WTC11 (cell line): ENCODE measurements at regions not wholly inside any gene's neighbourhood (a gene's known extent, or its start where the extent isn't known, plus 50 kb on each side); places are given as distances from the start of the nearest gene placed in this dataset.

ENCODE experiments used
- ATF3 ChIP-seq: sonication (generic); formaldehyde crosslinking; conservative IDR thresholded peaks from 2 replicates; pipeline ENCODE4 v1.8.1; 2022; ENCODE audit warnings: mild to moderate bottlenecking, missing genetic modification reagents
- ELF4 ChIP-seq: sonication (generic); formaldehyde crosslinking; IDR thresholded peaks from 2 replicates; pipeline ENCODE4 v1.8.1; 2022; ENCODE audit warnings: low read depth, mild to moderate bottlenecking, moderate library complexity, missing genetic modification reagents
- IRF1 ChIP-seq: sonication (generic); formaldehyde crosslinking; IDR thresholded peaks from 2 replicates; pipeline ENCODE4 v1.8.0; 2023; ENCODE audit warnings: missing genetic modification reagents
- JAZF1 ChIP-seq: fragments of 250-450 bp; sonication (Bioruptor Pico); IDR thresholded peaks from 2 replicates; pipeline ENCODE4 v1.9.0; 2021; ENCODE audit warnings: moderate library complexity, mild to moderate bottlenecking, inconsistent platforms
- MAX ChIP-seq: sonication (generic); formaldehyde crosslinking; IDR thresholded peaks from 2 replicates; pipeline ENCODE4 v1.8.0; 2022; ENCODE audit warnings: mild to moderate bottlenecking, missing genetic modification reagents
- NFATC4 ChIP-seq: fragments of 250-450 bp; sonication (Bioruptor Pico); IDR thresholded peaks from 2 replicates; pipeline ENCODE4 v1.9.0; 2021; ENCODE audit warnings: mild to moderate bottlenecking
- RELA ChIP-seq: sonication (generic); formaldehyde crosslinking; IDR thresholded peaks from 2 replicates; pipeline ENCODE4 v1.8.1; 2022; ENCODE audit warnings: missing genetic modification reagents, mild to moderate bottlenecking, borderline replicate concordance
- SP1 ChIP-seq: sonication (generic); formaldehyde crosslinking; conservative IDR thresholded peaks from 2 replicates; pipeline ENCODE4 v1.8.1; 2022; ENCODE audit warnings: missing genetic modification reagents
- TP53 ChIP-seq: sonication (generic); formaldehyde crosslinking; IDR thresholded peaks from 2 replicates; pipeline ENCODE4 v1.8.1; 2023; ENCODE audit warnings: mild to moderate bottlenecking, missing genetic modification reagents
- ZNF232 ChIP-seq: sonication (generic); formaldehyde crosslinking; IDR thresholded peaks from 2 replicates; pipeline ENCODE4 v1.8.0; 2022; ENCODE audit warnings: mild to moderate bottlenecking, missing genetic modification reagents
- TF ChIP-seq, protein P1 (sequence below): fragments of 200-600 bp; IDR thresholded peaks from 2 replicates; pipeline ENCODE4 v1.8.0; 2022; ENCODE audit warnings: antibody characterized with exemption
- TF ChIP-seq, protein P2 (sequence below): sonication (generic); formaldehyde crosslinking; IDR thresholded peaks from 2 replicates; pipeline ENCODE4 v1.8.0; 2022; ENCODE audit warnings: missing genetic modification reagents
- TF ChIP-seq, protein P3 (sequence below): sonication (generic); formaldehyde crosslinking; IDR thresholded peaks from 2 replicates; pipeline ENCODE4 v1.8.1; 2023; ENCODE audit warnings: mild to moderate bottlenecking, missing genetic modification reagents, moderate library complexity

GRCh38 chr10:29881811-29882210 lies 177.6 kb downstream of the JCAD start:
- TF ChIP-seq, protein P1, sequence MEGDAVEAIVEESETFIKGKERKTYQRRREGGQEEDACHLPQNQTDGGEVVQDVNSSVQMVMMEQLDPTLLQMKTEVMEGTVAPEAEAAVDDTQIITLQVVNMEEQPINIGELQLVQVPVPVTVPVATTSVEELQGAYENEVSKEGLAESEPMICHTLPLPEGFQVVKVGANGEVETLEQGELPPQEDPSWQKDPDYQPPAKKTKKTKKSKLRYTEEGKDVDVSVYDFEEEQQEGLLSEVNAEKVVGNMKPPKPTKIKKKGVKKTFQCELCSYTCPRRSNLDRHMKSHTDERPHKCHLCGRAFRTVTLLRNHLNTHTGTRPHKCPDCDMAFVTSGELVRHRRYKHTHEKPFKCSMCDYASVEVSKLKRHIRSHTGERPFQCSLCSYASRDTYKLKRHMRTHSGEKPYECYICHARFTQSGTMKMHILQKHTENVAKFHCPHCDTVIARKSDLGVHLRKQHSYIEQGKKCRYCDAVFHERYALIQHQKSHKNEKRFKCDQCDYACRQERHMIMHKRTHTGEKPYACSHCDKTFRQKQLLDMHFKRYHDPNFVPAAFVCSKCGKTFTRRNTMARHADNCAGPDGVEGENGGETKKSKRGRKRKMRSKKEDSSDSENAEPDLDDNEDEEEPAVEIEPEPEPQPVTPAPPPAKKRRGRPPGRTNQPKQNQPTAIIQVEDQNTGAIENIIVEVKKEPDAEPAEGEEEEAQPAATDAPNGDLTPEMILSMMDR, result no peak
- no peak for TF ChIP-seq MAX (CRISPR knock-in tag)
- no peak for TF ChIP-seq ZNF232
- TF ChIP-seq, protein P2, sequence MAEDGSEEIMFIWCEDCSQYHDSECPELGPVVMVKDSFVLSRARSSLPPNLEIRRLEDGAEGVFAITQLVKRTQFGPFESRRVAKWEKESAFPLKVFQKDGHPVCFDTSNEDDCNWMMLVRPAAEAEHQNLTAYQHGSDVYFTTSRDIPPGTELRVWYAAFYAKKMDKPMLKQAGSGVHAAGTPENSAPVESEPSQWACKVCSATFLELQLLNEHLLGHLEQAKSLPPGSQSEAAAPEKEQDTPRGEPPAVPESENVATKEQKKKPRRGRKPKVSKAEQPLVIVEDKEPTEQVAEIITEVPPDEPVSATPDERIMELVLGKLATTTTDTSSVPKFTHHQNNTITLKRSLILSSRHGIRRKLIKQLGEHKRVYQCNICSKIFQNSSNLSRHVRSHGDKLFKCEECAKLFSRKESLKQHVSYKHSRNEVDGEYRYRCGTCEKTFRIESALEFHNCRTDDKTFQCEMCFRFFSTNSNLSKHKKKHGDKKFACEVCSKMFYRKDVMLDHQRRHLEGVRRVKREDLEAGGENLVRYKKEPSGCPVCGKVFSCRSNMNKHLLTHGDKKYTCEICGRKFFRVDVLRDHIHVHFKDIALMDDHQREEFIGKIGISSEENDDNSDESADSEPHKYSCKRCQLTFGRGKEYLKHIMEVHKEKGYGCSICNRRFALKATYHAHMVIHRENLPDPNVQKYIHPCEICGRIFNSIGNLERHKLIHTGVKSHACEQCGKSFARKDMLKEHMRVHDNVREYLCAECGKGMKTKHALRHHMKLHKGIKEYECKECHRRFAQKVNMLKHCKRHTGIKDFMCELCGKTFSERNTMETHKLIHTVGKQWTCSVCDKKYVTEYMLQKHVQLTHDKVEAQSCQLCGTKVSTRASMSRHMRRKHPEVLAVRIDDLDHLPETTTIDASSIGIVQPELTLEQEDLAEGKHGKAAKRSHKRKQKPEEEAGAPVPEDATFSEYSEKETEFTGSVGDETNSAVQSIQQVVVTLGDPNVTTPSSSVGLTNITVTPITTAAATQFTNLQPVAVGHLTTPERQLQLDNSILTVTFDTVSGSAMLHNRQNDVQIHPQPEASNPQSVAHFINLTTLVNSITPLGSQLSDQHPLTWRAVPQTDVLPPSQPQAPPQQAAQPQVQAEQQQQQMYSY (CRISPR knock-in tag), result no peak
- TF ChIP-seq SP1, result no peak
- no peak for TF ChIP-seq JAZF1 (CRISPR knock-in tag)
- no peak for TF ChIP-seq IRF1 (CRISPR knock-in tag)
- no peak for TF ChIP-seq ATF3 (CRISPR knock-in tag)
- no peak for TF ChIP-seq NFATC4 (CRISPR knock-in tag)
- TF ChIP-seq RELA (CRISPR knock-in tag), result no peak
- TF ChIP-seq, protein P3, sequence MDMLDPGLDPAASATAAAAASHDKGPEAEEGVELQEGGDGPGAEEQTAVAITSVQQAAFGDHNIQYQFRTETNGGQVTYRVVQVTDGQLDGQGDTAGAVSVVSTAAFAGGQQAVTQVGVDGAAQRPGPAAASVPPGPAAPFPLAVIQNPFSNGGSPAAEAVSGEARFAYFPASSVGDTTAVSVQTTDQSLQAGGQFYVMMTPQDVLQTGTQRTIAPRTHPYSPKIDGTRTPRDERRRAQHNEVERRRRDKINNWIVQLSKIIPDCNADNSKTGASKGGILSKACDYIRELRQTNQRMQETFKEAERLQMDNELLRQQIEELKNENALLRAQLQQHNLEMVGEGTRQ (CRISPR knock-in tag), result no peak
- no peak for TF ChIP-seq TP53 (CRISPR knock-in tag)
- TF ChIP-seq ELF4 (CRISPR knock-in tag), result no peak
